NB4 (cell line): ENCODE measurements at regions not wholly inside any gene's neighbourhood (a gene's known extent, or its start where the extent isn't known, plus 50 kb on each side); places are given as distances from the start of the nearest gene placed in this dataset.

Source experiments
- DNase-seq: peaks from one replicate; pipeline ENCODE4 v3.0.0; 2010; ENCODE audit warnings: low read depth
- H3K4me3 ChIP-seq: one replicate; pipeline ENCODE4 v1.5.1; 2011; ENCODE audit warnings: mild to moderate bottlenecking, low read depth, low read length, moderate library complexity
- MYC ChIP-seq: IDR thresholded peaks from 2 replicates; pipeline ENCODE4 v1.6.1; 2011; ENCODE audit warnings: low read depth, low read length
- POLR2A ChIP-seq: IDR thresholded peaks from 2 replicates; pipeline ENCODE4 v1.6.1; 2011; ENCODE audit warnings: mild to moderate bottlenecking; ENCODE audit not compliant: insufficient read length; ENCODE audit errors: extremely low read depth
- TF ChIP-seq, protein P1 (sequence below): IDR thresholded peaks from 2 replicates; pipeline ENCODE4 v1.6.1; 2011; ENCODE audit warnings: low read depth, low read length
- TF ChIP-seq, protein P2 (sequence below): IDR thresholded peaks from one replicate; pipeline ENCODE4 v1.5.1; 2012; ENCODE audit warnings: low read depth, low read length

DNA sequence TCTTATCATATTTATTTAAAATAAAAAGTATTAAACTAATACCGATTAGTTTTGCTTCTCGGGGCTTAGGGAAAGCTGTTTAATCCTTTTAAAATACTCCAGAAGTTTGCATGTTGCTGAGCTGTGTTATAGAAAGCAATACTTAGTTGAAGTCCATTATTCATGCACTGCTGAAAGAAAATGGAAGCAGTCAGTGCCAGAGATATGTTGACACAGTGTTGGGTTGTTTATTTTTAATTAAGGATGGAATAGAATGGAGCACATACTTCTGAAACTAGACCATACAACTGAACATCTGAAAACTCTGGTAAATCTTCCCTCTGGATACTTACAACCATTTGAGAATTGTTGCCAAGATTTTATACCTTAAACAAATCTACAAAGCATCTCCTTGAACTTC is 282.7 kb upstream of the CCDC179 start:
- DNase-seq: no peak
- TF ChIP-seq POLR2A (no peak), MYC (no peak)
- TF ChIP-seq, protein P1, sequence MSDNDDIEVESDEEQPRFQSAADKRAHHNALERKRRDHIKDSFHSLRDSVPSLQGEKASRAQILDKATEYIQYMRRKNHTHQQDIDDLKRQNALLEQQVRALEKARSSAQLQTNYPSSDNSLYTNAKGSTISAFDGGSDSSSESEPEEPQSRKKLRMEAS: no peak
- TF ChIP-seq, protein P2, sequence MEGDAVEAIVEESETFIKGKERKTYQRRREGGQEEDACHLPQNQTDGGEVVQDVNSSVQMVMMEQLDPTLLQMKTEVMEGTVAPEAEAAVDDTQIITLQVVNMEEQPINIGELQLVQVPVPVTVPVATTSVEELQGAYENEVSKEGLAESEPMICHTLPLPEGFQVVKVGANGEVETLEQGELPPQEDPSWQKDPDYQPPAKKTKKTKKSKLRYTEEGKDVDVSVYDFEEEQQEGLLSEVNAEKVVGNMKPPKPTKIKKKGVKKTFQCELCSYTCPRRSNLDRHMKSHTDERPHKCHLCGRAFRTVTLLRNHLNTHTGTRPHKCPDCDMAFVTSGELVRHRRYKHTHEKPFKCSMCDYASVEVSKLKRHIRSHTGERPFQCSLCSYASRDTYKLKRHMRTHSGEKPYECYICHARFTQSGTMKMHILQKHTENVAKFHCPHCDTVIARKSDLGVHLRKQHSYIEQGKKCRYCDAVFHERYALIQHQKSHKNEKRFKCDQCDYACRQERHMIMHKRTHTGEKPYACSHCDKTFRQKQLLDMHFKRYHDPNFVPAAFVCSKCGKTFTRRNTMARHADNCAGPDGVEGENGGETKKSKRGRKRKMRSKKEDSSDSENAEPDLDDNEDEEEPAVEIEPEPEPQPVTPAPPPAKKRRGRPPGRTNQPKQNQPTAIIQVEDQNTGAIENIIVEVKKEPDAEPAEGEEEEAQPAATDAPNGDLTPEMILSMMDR: no peak
- no peak overlapping the region for H3K4me3 ChIP-seq

DNA sequence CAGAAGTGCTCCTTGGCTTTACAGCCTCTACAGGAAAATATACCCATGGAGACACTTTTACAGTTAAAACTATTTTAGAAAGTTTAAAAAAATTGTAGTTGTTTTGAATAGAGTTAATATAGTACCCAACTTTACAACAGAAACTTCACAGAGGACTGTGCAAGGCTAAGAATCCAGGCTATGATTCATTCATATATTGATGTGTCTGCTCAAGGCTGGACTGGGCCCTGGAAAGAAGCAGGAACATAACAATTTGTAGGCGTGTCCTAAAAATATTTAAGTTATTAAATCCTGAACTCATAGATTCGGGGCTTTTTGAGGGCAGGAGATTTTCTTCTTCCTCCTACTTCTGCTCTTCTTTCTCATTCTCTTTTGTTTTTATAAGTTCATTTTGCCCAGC is 291.5 kb upstream of the CCDC179 start:
- no peak overlapping the region for H3K4me3 ChIP-seq
- TF ChIP-seq, protein P1: no peak
- TF ChIP-seq POLR2A (no peak), MYC (no peak)
- TF ChIP-seq, protein P2: no peak
- DNase-seq: no peak

DNA sequence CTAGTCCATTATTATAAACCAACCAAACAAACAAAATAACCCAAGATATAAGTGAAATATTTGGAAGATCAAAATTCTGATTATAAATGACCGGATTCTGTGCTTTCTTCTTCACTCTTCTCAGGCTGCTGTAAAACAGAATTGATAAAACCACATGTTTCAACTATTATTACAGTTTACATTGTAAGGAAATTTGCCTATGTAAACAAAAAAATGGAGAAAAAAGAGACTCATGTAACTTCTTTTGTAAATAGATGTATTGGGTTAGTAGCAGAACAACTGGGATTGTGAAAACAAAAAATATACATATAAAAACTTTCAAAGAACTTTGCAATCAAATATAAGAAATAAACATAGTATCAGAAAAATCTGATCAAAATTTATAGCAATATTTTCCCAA is 295.2 kb upstream of the CCDC179 start:
- H3K4me3 ChIP-seq: no peak overlapping the region
- no peak for DNase-seq

DNA sequence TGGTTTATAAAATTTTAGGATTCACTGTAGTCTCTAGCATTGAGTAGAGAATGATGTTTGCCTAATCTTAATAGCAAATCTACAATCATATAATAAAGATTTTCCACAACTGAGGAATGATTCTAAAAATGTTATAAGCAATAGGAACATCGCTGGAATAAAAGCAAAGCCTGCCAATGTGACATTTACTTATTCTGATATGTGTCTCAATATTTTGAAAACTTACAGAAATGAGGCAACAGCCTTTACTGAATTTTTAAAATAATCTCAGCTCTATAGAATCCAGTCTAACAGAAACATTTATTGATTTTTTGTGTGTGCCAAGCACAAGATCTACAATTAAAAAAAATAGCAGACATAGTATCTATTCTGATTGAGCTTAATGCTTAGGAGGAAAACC is 303.7 kb upstream of the CCDC179 start:
- no peak for DNase-seq
- TF ChIP-seq POLR2A (no peak), MYC (no peak)
- TF ChIP-seq, protein P1: no peak
- TF ChIP-seq, protein P2: no peak
- no peak overlapping the region for H3K4me3 ChIP-seq

More for the DNA sequence above, 295.2 kb upstream of the CCDC179 start:
- TF ChIP-seq MYC (no peak), POLR2A (no peak)
- TF ChIP-seq, protein P1: no peak
- TF ChIP-seq, protein P2: no peak

DNA sequence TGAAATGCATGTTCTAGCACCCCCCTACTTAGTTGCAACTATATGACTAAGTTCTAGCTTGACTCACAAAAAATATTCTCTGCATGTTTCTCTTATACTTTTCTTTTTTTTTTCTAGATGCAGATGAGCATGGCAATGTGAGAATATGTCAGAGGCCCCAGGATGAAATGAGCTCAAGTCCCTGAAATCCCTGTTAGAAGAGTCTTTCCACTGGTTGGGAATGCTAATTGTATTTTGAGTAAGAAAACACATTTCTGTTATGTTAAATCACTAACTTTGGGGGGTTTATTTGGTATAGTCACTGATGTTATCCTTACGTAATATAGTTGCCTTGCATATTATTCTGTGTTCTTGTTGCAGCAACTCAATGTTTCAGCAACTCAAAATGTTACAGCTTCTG is 306.1 kb upstream of the CCDC179 start:
- TF ChIP-seq POLR2A: no peak
- TF ChIP-seq, protein P2: no peak
- TF ChIP-seq, protein P1: no peak
- no peak for TF ChIP-seq MYC
- DNase-seq: no peak
- H3K4me3 ChIP-seq: no peak overlapping the region

DNA sequence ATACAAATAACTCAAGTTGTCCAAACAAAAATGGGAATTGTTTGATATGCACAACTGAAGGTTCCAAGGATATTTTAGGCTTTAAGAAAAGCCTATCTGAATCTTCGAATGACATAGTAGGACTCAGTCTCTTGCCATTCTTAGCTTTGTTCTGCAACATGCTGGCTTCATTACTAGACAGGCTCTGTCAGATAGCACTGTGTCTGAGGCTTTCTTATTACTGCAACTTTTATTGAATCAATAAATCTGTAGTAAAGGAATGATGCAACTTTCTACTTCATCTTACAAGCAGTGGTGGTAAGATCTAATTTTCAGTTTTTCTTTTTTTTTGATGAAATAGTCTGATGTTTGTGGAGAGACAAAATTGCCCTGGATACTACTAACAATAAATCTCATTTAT is 319.3 kb upstream of the CCDC179 start:
- TF ChIP-seq POLR2A: no peak
- TF ChIP-seq, protein P2: no peak
- no peak for TF ChIP-seq MYC
- TF ChIP-seq, protein P1: no peak

More for the DNA sequence above, 319.3 kb upstream of the CCDC179 start:
- no peak overlapping the region for H3K4me3 ChIP-seq
- no peak for DNase-seq
